A673 (cell line): ENCODE measurements at regions not wholly inside any gene's neighbourhood (a gene's known extent, or its start where the extent isn't known, plus 50 kb on each side); places are given as distances from the start of the nearest gene placed in this dataset.

Source experiments
- BruUV-seq: library from RNA; stranded (reverse); fragments of 400-500 nt; replicated peaks from 2 replicates; lab custom pipeline; 2021; lab: Mats Ljungman, UMichigan
- CTCF ChIA-PET: fragments of 300-600 bp; sonication (Branson Sonifier 250); formaldehyde crosslinking; loops from one replicate; lab custom pipeline; 2022; ENCODE audit warnings: antibody characterized with exemption; lab: Charles Lee
- POLR2A ChIA-PET: fragments of 300-600 bp; sonication (Branson Sonifier 250); formaldehyde crosslinking; loops from one replicate; lab custom pipeline; 2022; ENCODE audit warnings: antibody characterized with exemption; ENCODE audit not compliant: low non-redundant PET; lab: Charles Lee
- DNase-seq: peaks from one replicate; pipeline ENCODE4 v3.0.0-alpha.2; 2015; ENCODE audit warnings: low spot score
- H3K27ac ChIP-seq: fragments of 200-600 bp; sonication (generic); 2 replicates; pipeline ENCODE4 v1.5.1; 2016; ENCODE audit warnings: mixed run types, low read depth, mild to moderate bottlenecking, mixed read lengths, antibody characterized with exemption, low read length; ENCODE audit not compliant: poor library complexity, severe bottlenecking
- H3K27me3 ChIP-seq: fragments of 200-600 bp; sonication (generic); replicated peaks from 2 replicates; pipeline ENCODE4 v1.6.1; 2017; ENCODE audit warnings: mixed run types, low read depth, mild to moderate bottlenecking, mixed read lengths, antibody characterized with exemption, low read length; ENCODE audit not compliant: insufficient read depth, poor library complexity
- H3K36me3 ChIP-seq: fragments of 200-600 bp; sonication (generic); 2 replicates; pipeline ENCODE4 v1.6.1; 2016; ENCODE audit warnings: mixed run types, mild to moderate bottlenecking, mixed read lengths, antibody characterized with exemption, low read length; ENCODE audit not compliant: insufficient read depth, poor library complexity, severe bottlenecking
- H3K4me1 ChIP-seq: fragments of 200-600 bp; sonication (generic); 2 replicates; pipeline ENCODE4 v1.6.1; 2017; ENCODE audit warnings: mixed run types, mild to moderate bottlenecking, mixed read lengths, antibody characterized with exemption, low read length; ENCODE audit not compliant: insufficient read depth, poor library complexity, severe bottlenecking
- H3K4me3 ChIP-seq: fragments of 200-600 bp; sonication (generic); 2 replicates; pipeline ENCODE4 v1.5.1; 2016; ENCODE audit warnings: low read depth, mixed run types, mild to moderate bottlenecking, mixed read lengths, low read length; ENCODE audit not compliant: poor library complexity, severe bottlenecking
- H3K9me3 ChIP-seq: fragments of 200-600 bp; sonication (generic); 2 replicates; pipeline ENCODE4 v1.6.1; 2016; ENCODE audit warnings: mixed run types, low read depth, mild to moderate bottlenecking, mixed read lengths, antibody characterized with exemption, low read length; ENCODE audit not compliant: poor library complexity, severe bottlenecking
- EZH2 ChIP-seq: fragments of 200-600 bp; sonication (generic); IDR thresholded peaks from 2 replicates; pipeline ENCODE4 v1.6.1; 2017; ENCODE audit warnings: borderline replicate concordance, low read depth, mild to moderate bottlenecking, mixed read lengths, antibody characterized with exemption, low read length; ENCODE audit not compliant: poor library complexity, severe bottlenecking
- intact Hi-C: fragments of 100-400 bp; cut with micrococcal nuclease; formaldehyde crosslinking; loops from one replicate; pipeline ENCODE4 v1.10.0; 2022; ENCODE audit not compliant: unreplicated experiment
- TF ChIP-seq, protein P1 (sequence below): fragments of 300-800, 200-600 bp; sonication (generic); conservative IDR thresholded peaks from 2 replicates; pipeline ENCODE4 v1.5.1; 2017; ENCODE audit warnings: low read depth, mild to moderate bottlenecking, antibody characterized with exemption, low read length, moderate library complexity, mixed read lengths

DNA sequence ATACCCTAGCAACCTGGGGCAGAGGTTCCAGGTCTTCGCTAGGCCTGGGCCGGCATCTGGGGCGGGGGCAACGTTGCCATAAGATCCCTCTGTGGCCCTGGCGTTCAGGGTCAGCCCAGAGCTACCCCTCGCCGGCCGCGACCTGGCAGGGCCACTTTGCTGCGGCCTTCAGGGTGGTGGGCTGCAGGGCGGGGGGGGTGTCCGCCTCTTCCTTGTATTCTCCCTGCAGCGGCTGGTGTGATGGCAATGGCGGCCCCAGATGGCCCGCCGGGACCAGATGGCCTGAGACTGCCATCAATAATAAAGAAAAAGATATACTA lies 539.2 kb upstream of the POT1 start:
- ChIA-PET CTCF (no interaction called here), POLR2A (no interaction called here)
- Histone ChIP-seq H3K4me3 (no peak overlapping the region), H3K9me3 (no peaks in the 10 kb centered on the region), H3K4me1 (no peaks in the 10 kb centered on the region), H3K27ac (no peak overlapping the region), H3K27me3 (no peaks in the 10 kb centered on the region), H3K36me3 (no peaks in the 10 kb centered on the region)
- no peak for DNase-seq
- no TSS peak for BruUV-seq
- intact Hi-C loops = no loop called here
- TF ChIP-seq EZH2 = no peak
- TF ChIP-seq, protein P1, sequence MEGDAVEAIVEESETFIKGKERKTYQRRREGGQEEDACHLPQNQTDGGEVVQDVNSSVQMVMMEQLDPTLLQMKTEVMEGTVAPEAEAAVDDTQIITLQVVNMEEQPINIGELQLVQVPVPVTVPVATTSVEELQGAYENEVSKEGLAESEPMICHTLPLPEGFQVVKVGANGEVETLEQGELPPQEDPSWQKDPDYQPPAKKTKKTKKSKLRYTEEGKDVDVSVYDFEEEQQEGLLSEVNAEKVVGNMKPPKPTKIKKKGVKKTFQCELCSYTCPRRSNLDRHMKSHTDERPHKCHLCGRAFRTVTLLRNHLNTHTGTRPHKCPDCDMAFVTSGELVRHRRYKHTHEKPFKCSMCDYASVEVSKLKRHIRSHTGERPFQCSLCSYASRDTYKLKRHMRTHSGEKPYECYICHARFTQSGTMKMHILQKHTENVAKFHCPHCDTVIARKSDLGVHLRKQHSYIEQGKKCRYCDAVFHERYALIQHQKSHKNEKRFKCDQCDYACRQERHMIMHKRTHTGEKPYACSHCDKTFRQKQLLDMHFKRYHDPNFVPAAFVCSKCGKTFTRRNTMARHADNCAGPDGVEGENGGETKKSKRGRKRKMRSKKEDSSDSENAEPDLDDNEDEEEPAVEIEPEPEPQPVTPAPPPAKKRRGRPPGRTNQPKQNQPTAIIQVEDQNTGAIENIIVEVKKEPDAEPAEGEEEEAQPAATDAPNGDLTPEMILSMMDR = no peak

- Histone ChIP-seq H3K27me3 (no peaks in the 10 kb centered on the region), H3K4me1 (no peaks in the 10 kb centered on the region), H3K9me3 (no peaks in the 10 kb centered on the region), H3K27ac (no peak overlapping the region), H3K4me3 (no peak overlapping the region), H3K36me3 (no peaks in the 10 kb centered on the region)
- no TSS peak for BruUV-seq
- intact Hi-C loops = no loop called here
- DNase-seq = no peak
- ChIA-PET POLR2A (no interaction called here), CTCF (no interaction called here)
- no peak for TF ChIP-seq EZH2
- TF ChIP-seq, protein P1 = no peak
These were observed 538.6 kb upstream of the POT1 start for GRCh38 chr7:125467996-125468854.

- no peaks in the 10 kb centered on the region for H3K4me1 ChIP-seq
- H3K9me3 ChIP-seq = no peaks in the 10 kb centered on the region
- H3K27me3 ChIP-seq = no peaks in the 10 kb centered on the region
- H3K4me3 ChIP-seq = no peak overlapping the region
- TF ChIP-seq, protein P1 = no peak
- BruUV-seq = no TSS peak
- POLR2A ChIA-PET = no interaction called here
- DNase-seq = no peak
- CTCF ChIA-PET = no interaction called here
- H3K27ac ChIP-seq = no peak overlapping the region
- H3K36me3 ChIP-seq = no peaks in the 10 kb centered on the region
- intact Hi-C loops = no loop called here
These were observed 535.9 kb upstream of the POT1 start for GRCh38 chr7:125465527-125465926.
